CD4-positive, alpha-beta T cell treated with Interleukin-10 for 1 hour (primary cell): ENCODE measurements at regions not wholly inside any gene's neighbourhood (a gene's known extent, or its start where the extent isn't known, plus 50 kb on each side); places are given as distances from the start of the nearest gene placed in this dataset.
"Not testable (repeated sequence)": the region's sequence is repeated elsewhere in the genome, so short reads cannot be mapped to it uniquely, and the experiment has no call there.

ENCODE experiments used
- DNase-seq: peaks from one replicate; pipeline ENCODE4 v3.0.0-alpha.2; 2020

- DNase-seq, result no peak
These were observed 1941.6 kb upstream of the C9orf72 start for GRCh38 chr9:29514862-29515261.

- DNase-seq, result no peak
These were observed 1975.2 kb upstream of the C9orf72 start for GRCh38 chr9:29548436-29548835.

- no peak for DNase-seq
These were observed 1982.2 kb upstream of the C9orf72 start for GRCh38 chr9:29555502-29555901.

GRCh38 chr9:29556317-29556716, 1983.0 kb upstream of the C9orf72 start:
- no peak for DNase-seq

- no peak for DNase-seq
These were observed 1983.5 kb upstream of the C9orf72 start for GRCh38 chr9:29556746-29557145.

GRCh38 chr9:29564564-29564963, 1991.3 kb upstream of the C9orf72 start:
- DNase-seq, result no peak

GRCh38 chr9:29575219-29575618, 2001.9 kb upstream of the C9orf72 start:
- no peak for DNase-seq

GRCh38 chr9:29588361-29588760, 2015.1 kb upstream of the C9orf72 start:
- no peak for DNase-seq

GRCh38 chr9:29609282-29609681, 2036.0 kb upstream of the C9orf72 start:
- DNase-seq, result no peak

GRCh38 chr9:29613773-29614172, 2040.5 kb upstream of the C9orf72 start:
- DNase-seq, result no peak

GRCh38 chr9:29616844-29617243, 2043.6 kb upstream of the C9orf72 start:
- no peak for DNase-seq

- no peak for DNase-seq
These were observed 2052.0 kb upstream of the C9orf72 start for GRCh38 chr9:29625292-29625731.

GRCh38 chr9:29625931-29626330, 2052.7 kb upstream of the C9orf72 start:
- DNase-seq, result no peak

- DNase-seq, result not testable (repeated sequence)
These were observed 2055.6 kb upstream of the C9orf72 start for GRCh38 chr9:29628856-29629255.

GRCh38 chr9:29637471-29638237, 2064.4 kb upstream of the C9orf72 start:
- no peak for DNase-seq

GRCh38 chr9:29640507-29640906, 2067.2 kb upstream of the C9orf72 start:
- no peak for DNase-seq

- no peak for DNase-seq
These were observed 2071.2 kb upstream of the C9orf72 start for GRCh38 chr9:29644514-29644913.

GRCh38 chr9:29647451-29647850, 2074.2 kb upstream of the C9orf72 start:
- DNase-seq, result no peak

- DNase-seq, result no peak
These were observed 2074.9 kb upstream of the C9orf72 start for GRCh38 chr9:29648132-29648531.

GRCh38 chr9:29648601-29649000, 2075.3 kb upstream of the C9orf72 start:
- no peak for DNase-seq

- DNase-seq, result no peak
These were observed 2083.5 kb upstream of the C9orf72 start for GRCh38 chr9:29656641-29657406.

- no peak for DNase-seq
These were observed 2084.5 kb upstream of the C9orf72 start for GRCh38 chr9:29657821-29658220.

- no peak for DNase-seq
These were observed 2085.7 kb upstream of the C9orf72 start for GRCh38 chr9:29659014-29659413.

GRCh38 chr9:29659736-29660135, 2086.5 kb upstream of the C9orf72 start:
- DNase-seq, result no peak
